ENCODE measurements at regions not wholly inside any gene's neighbourhood (a gene's known extent, or its start where the extent isn't known, plus 50 kb on each side); places are given as distances from the start of the nearest gene placed in this dataset.

- WGBS, result 93% methylated on average over 1 of the region's 1 CpG
- Histone ChIP-seq H3K36me3 (no peaks in the 10 kb centered on the region), H3K27me3 (no peaks in the 10 kb centered on the region), H3K4me3 (no peak overlapping the region), H3K4me1 (peaks cover 0 to 30% (median 21%) of the 10 kb centered on the region in 4 donors), H3K27ac (replicated peaks in 1 of 4) (no peak overlapping the region), H3K9me3 (no peaks in the 10 kb centered on the region)
- intact Hi-C loops (cut with DNase I), result no loop called here
- no peak for TF ChIP-seq EP300 (IDR thresholded peaks at IDR 0.05)
- TF ChIP-seq, protein P1, sequence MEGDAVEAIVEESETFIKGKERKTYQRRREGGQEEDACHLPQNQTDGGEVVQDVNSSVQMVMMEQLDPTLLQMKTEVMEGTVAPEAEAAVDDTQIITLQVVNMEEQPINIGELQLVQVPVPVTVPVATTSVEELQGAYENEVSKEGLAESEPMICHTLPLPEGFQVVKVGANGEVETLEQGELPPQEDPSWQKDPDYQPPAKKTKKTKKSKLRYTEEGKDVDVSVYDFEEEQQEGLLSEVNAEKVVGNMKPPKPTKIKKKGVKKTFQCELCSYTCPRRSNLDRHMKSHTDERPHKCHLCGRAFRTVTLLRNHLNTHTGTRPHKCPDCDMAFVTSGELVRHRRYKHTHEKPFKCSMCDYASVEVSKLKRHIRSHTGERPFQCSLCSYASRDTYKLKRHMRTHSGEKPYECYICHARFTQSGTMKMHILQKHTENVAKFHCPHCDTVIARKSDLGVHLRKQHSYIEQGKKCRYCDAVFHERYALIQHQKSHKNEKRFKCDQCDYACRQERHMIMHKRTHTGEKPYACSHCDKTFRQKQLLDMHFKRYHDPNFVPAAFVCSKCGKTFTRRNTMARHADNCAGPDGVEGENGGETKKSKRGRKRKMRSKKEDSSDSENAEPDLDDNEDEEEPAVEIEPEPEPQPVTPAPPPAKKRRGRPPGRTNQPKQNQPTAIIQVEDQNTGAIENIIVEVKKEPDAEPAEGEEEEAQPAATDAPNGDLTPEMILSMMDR (IDR thresholded peaks at IDR 0.05), result no peak
- no peak for TF ChIP-seq POLR2AphosphoS5 (IDR thresholded peaks at IDR 0.05)
- no peak for TF ChIP-seq POLR2A (IDR thresholded peaks at IDR 0.05; ENCODE audit: low read depth)
- DNase-seq (ENCODE audit: extremely low spot score), result no peak
These were observed 467.7 kb downstream of the PCNX1 start for GRCh38 chr14:71374989-71375388.

DNA sequence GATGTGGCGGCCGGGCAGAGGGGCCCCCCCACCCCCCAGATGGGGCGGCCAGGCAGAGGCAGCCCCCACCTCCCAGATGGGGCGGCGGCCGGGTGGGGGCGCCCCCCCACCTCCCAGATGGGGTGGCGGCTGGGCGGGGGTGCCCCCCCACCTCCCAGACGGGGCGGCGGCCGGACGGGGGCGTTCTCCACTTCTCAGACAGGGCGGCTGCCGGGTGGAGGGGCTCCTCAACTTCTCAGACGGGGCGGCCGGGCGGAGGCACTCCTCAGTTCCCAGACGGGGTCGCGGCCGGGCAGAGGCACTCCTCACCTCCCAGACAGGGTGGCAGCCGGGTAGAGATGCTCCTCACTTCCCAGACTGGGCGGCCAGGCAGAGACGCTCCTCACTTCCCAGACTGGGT is 469.8 kb downstream of the PCNX1 start:
- WGBS, result 98% methylated on average over 5 of the region's 28 CpGs
- Histone ChIP-seq H3K4me3 (no peak overlapping the region), H3K27ac (replicated peaks in 1 of 4) (no peak overlapping the region), H3K36me3 (no peaks in the 10 kb centered on the region), H3K27me3 (no peaks in the 10 kb centered on the region), H3K4me1 (peaks cover 5 to 31% (median 26%) of the 10 kb centered on the region in 4 donors), H3K9me3 (no peaks in the 10 kb centered on the region)
- intact Hi-C loops (cut with DNase I), result no loop called here
- no peak for DNase-seq (ENCODE audit: extremely low spot score)
- TF ChIP-seq, protein P1 (IDR thresholded peaks at IDR 0.05), result no peak
- TF ChIP-seq POLR2AphosphoS5 (IDR thresholded peaks at IDR 0.05), result no peak
- no peak for TF ChIP-seq POLR2A (IDR thresholded peaks at IDR 0.05; ENCODE audit: low read depth)
- no peak for TF ChIP-seq EP300 (IDR thresholded peaks at IDR 0.05)

DNA sequence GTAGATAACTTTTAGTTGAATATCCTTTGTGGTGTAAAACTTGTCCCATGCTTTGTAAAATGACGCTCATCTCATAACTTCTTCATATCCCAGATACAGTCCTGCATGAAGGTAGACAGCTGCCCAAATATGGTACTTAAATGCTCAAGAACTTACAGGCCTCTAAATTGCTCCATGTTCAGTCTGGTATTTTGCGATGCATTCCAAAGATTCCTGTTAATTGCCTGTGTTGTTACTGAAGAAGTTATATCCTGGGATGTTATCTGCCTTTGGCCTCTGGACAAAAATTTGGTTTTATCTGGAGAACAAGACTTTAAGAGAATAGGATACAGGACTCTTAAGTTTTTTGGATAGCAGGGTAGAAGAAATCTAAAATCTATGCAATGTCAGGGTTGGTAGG is 473.0 kb downstream of the PCNX1 start:
- Histone ChIP-seq H3K4me3 (no peak overlapping the region), H3K9me3 (no peaks in the 10 kb centered on the region), H3K27me3 (no peaks in the 10 kb centered on the region), H3K4me1 (peaks cover 5 to 29% (median 19%) of the 10 kb centered on the region in 4 donors), H3K27ac (replicated peaks in 1 of 4) (peak overlapping the region in 1 of 4 donors; percentile 5), H3K36me3 (no peaks in the 10 kb centered on the region)
- WGBS, result 93% methylated on average over 2 of the region's 2 CpGs
- intact Hi-C loops (cut with DNase I), result no loop called here
- TF ChIP-seq POLR2AphosphoS5 (IDR thresholded peaks at IDR 0.05) (no peak), POLR2A (IDR thresholded peaks at IDR 0.05; ENCODE audit: low read depth) (no peak), EP300 (IDR thresholded peaks at IDR 0.05) (no peak)
- TF ChIP-seq, protein P1 (IDR thresholded peaks at IDR 0.05), result no peak
- no peak for DNase-seq (ENCODE audit: extremely low spot score)

DNA sequence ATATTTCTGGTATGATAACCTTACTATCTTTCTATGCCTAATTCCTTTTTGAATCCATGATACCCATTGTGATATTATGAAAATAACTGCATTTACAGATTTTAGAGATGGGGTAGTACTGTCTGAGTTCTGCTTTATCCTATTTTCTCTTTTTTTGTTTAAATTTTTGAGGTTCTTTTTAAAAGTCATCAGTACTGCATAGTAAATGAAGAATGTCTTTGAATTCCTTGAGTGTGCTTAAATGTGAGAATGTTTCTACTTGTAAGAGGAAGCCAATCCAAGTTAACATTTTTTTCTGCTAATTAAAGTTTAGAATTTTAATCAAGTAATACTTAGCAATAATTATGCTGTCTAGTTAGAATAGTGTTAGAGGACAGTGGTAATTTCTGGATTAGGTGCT is 474.6 kb downstream of the PCNX1 start:
- intact Hi-C loops (cut with DNase I), result no loop called here
- H3K27me3 ChIP-seq, result no peaks in the 10 kb centered on the region
- no peak for TF ChIP-seq POLR2A (IDR thresholded peaks at IDR 0.05; ENCODE audit: low read depth)
- no peak for TF ChIP-seq EP300 (IDR thresholded peaks at IDR 0.05)
- TF ChIP-seq, protein P1 (IDR thresholded peaks at IDR 0.05), result no peak
- TF ChIP-seq POLR2AphosphoS5 (IDR thresholded peaks at IDR 0.05), result no peak

DNA sequence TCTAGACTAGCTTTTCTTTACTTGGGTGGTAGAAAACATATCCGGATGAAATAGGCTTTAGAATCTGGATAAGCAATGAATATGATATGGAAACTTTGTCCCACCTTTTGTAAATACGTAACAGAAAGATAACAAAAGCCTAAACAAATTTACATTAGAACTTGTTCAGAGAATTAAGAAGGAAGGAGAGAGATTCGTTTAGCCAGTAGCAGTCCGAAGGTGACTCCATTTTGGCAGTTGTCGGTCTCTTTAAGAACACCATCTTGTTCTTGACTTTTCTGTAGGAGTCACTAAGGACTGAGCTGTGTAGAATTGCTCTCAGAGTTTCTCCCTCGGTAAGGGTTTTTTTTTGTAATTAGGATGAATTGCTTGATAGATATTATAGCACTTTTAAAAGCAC is 475.1 kb downstream of the PCNX1 start:
- H3K4me1 ChIP-seq, result peaks cover 5 to 29% (median 19%) of the 10 kb centered on the region in 4 donors
- intact Hi-C loops (cut with DNase I), result no loop called here
- no peak for DNase-seq (ENCODE audit: extremely low spot score)
- no peaks in the 10 kb centered on the region for H3K9me3 ChIP-seq
- WGBS, result 98% methylated on average over 6 of the region's 6 CpGs
- no peak for TF ChIP-seq EP300 (IDR thresholded peaks at IDR 0.05)
- TF ChIP-seq, protein P1 (IDR thresholded peaks at IDR 0.05), result no peak
- TF ChIP-seq POLR2A (IDR thresholded peaks at IDR 0.05; ENCODE audit: low read depth), result no peak
- TF ChIP-seq POLR2AphosphoS5 (IDR thresholded peaks at IDR 0.05), result no peak
- no peaks in the 10 kb centered on the region for H3K27me3 ChIP-seq
- no peak overlapping the region for H3K4me3 ChIP-seq
- no peak overlapping the region for H3K27ac ChIP-seq (replicated peaks in 1 of 4)
- no peaks in the 10 kb centered on the region for H3K36me3 ChIP-seq

More for the DNA sequence above, 474.6 kb downstream of the PCNX1 start:
- no peak overlapping the region for H3K4me3 ChIP-seq
- peaks cover 5 to 29% (median 19%) of the 10 kb centered on the region in 4 donors for H3K4me1 ChIP-seq
- H3K36me3 ChIP-seq, result no peaks in the 10 kb centered on the region
- no peaks in the 10 kb centered on the region for H3K9me3 ChIP-seq
- DNase-seq (ENCODE audit: extremely low spot score), result no peak
- H3K27ac ChIP-seq (replicated peaks in 1 of 4), result no peak overlapping the region

All from esophagus muscularis mucosa (tissue), 4 donors.